GM12891 (cell line): ENCODE measurements at regions not wholly inside any gene's neighbourhood (a gene's known extent, or its start where the extent isn't known, plus 50 kb on each side); places are given as distances from the start of the nearest gene placed in this dataset.
"Not testable (repeated sequence)": the region's sequence is repeated elsewhere in the genome, so short reads cannot be mapped to it uniquely, and the experiment has no call there.

Experiments
- DNase-seq: peaks from one replicate; pipeline ENCODE4 v3.0.0; 2011; ENCODE audit warnings: low spot score; ENCODE audit not compliant: insufficient read length
- FAIRE-seq: peaks from 2 replicates; lab custom pipeline; 2011; peaks lifted over from hg19 to GRCh38; lab: Jason Lieb, UNC
- PAX5 ChIP-seq: IDR thresholded peaks from 2 replicates; pipeline ENCODE4 v1.6.1; 2011; ENCODE audit warnings: low read length, moderate library complexity, mild to moderate bottlenecking; ENCODE audit not compliant: insufficient read depth, severe bottlenecking
- POLR2A ChIP-seq: IDR thresholded peaks from 2 replicates; pipeline ENCODE4 v1.6.1; 2011; ENCODE audit warnings: low read depth, low read length, control low read depth
- POLR2AphosphoS5 ChIP-seq: IDR thresholded peaks from 2 replicates; pipeline ENCODE4 v1.6.1; 2011; ENCODE audit warnings: low read depth, low read length, control low read depth
- POU2F2 ChIP-seq: IDR thresholded peaks from 2 replicates; pipeline ENCODE4 v1.6.1; 2011; ENCODE audit warnings: low read depth, mild to moderate bottlenecking, control low read depth, low read length, moderate library complexity
- SPI1 ChIP-seq: IDR thresholded peaks from 2 replicates; pipeline ENCODE4 v1.6.1; 2011; ENCODE audit warnings: low read depth, low read length, control low read depth
- TAF1 ChIP-seq: IDR thresholded peaks from 2 replicates; pipeline ENCODE4 v1.6.1; 2011; ENCODE audit warnings: low read depth, low read length, control low read depth

DNA sequence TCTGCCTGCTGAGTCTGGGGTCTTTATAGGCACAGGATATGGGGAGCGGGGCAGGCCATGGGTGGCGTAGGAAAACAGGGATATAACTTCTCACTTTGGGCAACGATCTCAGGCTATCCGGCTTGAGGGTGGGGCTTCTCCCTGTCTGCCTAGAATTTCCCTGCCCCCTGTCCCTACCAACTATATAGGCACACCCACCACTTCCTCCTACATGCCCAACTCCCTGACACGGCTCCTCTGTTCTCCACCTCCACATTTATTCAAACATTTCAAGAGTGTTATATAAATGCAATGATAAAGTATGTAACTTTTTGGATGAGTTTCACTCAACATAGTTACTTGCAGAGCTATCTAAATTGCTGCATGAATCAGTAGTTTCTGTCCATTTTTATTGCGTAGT is 363.2 kb upstream of the RORB start:
- TF ChIP-seq SPI1: no peak
- no peak for TF ChIP-seq PAX5
- no peak for FAIRE-seq
- DNase-seq: no peak

DNA sequence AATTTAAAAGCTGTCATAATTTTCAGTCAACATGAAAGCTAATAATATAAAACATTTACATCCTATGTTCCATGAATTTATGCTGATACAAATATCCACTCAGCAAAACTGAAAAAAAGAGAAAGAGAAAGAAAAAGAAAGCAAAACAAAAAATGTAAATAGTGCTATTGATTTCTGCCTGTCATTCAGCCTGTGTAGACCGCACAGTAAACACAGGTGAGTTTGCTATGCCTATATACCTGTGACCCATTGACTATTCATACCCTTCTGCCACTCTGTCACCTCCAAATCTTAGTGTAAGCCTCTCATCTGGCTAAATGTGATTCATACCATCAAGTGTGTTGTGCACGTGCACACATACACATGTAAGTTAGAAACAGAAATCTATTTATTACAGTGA is 359.0 kb upstream of the RORB start:
- FAIRE-seq (no peak), DNase-seq (no peak)

DNA sequence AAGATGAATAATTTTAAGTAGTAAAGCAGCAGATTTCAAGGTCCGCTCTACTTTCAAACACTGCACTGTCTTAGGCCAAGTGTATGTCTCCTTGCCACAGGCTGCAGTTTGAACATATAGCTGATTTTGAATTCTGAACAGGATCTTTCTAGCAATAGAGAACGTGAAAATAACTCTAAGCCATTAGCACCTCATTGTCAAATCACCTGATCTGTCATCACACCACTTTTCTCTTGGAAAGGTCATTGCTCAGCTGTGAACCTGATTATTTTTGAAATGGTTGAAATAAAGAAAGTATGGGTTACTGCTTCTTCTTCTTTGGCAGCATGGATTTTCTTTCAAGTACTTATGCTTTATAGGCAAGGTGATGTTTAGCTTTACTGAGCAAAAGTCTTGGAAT is 357.0 kb upstream of the RORB start:
- DNase-seq (no peak), FAIRE-seq (no peak)
- TF ChIP-seq POLR2A: no peak
- no peak for TF ChIP-seq POLR2AphosphoS5
- no peak for TF ChIP-seq SPI1
- no peak for TF ChIP-seq POU2F2
- no peak for TF ChIP-seq PAX5
- no peak for TF ChIP-seq TAF1

More for the DNA sequence above, 359.0 kb upstream of the RORB start:
- TF ChIP-seq TAF1 (no peak), POU2F2 (no peak), POLR2AphosphoS5 (no peak), SPI1 (no peak), PAX5 (no peak), POLR2A (no peak)

DNA sequence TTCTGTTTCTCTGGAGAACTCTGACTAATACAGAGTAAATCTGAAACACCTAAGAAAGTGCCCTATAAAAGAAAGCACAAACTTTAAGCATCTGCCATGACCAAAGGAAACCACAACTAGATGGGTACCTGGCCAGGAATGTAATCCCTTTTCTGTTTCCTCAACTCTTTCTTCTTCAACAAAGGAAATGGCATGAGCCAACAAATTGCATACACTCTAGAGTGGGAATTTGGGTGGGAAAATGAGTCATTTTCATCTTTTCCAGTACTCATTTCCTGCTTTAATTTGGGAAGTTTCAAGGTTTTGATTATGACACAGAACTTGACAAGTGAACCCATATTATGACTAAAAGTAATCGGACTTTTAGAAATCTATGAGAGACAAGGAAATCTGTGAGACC is 349.2 kb upstream of the RORB start:
- TF ChIP-seq POLR2A (no peak), POLR2AphosphoS5 (no peak), PAX5 (no peak), SPI1 (no peak), TAF1 (no peak), POU2F2 (no peak)
- no peak for DNase-seq
- FAIRE-seq: no peak

DNA sequence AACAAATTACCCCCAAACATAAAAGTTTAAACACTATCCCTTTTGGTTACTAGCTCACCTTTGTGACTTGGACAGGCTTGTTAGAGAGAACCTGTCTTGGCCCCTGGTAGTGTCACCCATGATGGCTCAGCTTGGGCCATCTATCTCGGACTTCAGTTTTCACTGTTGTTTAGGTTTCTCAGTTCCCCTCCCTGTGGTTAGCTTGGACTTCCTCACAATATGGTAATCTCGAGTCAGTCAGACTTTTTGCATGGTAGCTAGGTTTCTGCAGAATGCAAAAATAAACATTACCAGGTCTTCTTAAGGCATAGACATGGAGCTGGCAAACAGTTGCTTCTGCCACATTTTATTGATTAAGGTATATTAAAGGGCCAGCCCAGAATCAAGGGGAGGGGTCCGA is 324.3 kb upstream of the RORB start:
- FAIRE-seq (peak; percentile 84), DNase-seq (peak; percentile 10)
- TF ChIP-seq SPI1: peak; percentile 98
- TF ChIP-seq TAF1: no peak
- peak; percentile 84 for TF ChIP-seq POU2F2
- no peak for TF ChIP-seq POLR2AphosphoS5

DNA sequence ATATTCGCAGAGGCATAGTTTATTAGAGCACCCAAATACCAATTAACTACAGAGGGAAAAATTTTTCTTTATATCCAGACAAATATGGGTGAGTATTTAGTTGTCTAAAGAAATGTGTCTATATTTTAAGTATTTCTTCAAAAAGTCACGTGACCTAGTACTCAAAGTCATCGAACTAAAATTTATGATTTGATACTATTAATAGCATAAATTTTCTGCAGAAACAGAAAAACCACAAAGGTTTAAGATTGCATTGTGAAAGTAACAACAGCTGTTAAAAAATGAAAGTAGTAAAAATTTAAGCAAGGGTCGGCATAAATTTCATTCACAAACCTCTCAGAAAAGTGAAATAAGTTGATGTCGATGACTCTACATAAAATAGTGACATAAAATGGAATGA is 323.9 kb upstream of the RORB start:
- TF ChIP-seq POLR2A (no peak), POU2F2 (no peak), POLR2AphosphoS5 (no peak), TAF1 (no peak), SPI1 (no peak), PAX5 (no peak)
- FAIRE-seq: no peak

DNA sequence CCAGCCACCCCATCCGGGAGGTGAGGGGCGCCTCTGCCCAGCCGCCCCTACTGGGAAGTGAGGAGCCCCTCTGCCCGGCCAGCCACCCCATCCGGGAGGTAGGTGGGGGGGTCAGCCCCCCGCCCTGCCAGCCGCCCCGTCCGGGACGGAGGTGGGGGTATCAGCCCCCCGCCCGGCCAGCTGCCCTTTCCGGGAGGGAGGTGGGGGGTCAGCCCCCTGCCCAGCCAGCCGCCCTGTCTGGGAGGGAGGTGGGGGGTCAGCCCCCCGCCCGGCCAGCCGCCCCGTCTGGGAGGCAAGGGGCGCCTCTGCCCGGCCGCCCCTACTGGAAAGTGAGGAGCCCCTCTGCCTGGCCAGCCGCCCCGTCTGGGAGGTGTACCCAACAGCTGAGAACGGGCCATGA is 299.4 kb upstream of the RORB start:
- DNase-seq, FAIRE-seq: not testable (repeated sequence)

More for the DNA sequence above, 323.9 kb upstream of the RORB start:
- no peak for DNase-seq

DNA sequence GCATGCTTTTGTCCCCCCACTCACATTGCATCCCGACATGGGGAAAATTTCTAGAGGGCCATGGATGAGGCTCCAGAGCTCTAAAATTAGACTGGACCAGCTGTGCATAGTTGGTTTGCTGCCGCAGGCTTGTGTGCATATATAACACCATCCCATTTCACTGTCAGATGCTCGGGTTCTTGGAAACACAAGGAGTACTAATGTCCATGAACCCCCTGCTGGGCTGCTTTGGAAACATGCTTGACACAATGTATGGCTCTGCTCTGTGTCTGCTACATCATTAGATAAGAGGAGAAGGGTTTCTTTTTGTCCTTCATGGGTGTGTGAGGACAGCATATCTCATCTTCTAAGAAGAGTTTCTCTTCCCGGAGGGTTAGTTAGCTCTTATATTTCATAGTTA is 292.1 kb upstream of the RORB start:
- no peak for TF ChIP-seq POU2F2
- no peak for TF ChIP-seq POLR2AphosphoS5
- no peak for TF ChIP-seq TAF1
- TF ChIP-seq SPI1: no peak
- no peak for TF ChIP-seq PAX5
- DNase-seq (no peak), FAIRE-seq (no peak)

DNA sequence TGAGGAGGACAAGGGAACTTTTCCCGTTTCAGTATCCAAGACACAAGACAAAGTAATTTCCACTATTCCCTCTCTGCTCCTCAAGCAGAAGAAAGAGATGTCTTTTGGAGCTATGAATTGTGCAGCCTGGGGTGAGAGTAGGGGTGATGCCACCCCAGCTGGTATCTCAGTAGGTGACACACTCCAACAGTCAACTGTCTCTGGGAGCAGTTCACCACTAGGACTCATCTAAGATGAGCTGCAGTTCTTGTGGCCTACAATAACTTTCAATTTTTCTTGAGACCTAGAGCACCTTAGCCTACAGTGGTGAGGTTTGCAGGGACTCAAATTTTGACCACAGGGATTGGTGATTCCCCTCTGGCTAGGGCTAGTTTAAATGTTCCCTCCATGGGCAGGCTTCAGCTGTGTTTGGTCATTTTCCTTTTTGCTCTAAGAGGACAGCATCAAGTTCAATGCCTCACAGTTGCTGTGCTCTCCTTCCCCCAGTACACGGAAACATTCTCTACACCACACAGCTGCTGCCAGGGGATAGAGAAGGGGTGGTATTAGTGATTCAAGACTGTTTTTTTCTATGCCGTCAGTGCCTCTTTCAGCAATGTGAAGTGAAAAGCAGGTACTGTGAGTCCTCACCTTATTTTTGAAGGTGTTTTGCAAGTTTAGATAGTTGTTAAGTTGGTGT is 278.6 kb upstream of the RORB start:
- DNase-seq: no peak
- FAIRE-seq: no peak
- TF ChIP-seq SPI1: no peak
- TF ChIP-seq TAF1: no peak
- no peak for TF ChIP-seq POLR2A
- TF ChIP-seq POLR2AphosphoS5: no peak
- no peak for TF ChIP-seq PAX5
- TF ChIP-seq POU2F2: no peak

DNA sequence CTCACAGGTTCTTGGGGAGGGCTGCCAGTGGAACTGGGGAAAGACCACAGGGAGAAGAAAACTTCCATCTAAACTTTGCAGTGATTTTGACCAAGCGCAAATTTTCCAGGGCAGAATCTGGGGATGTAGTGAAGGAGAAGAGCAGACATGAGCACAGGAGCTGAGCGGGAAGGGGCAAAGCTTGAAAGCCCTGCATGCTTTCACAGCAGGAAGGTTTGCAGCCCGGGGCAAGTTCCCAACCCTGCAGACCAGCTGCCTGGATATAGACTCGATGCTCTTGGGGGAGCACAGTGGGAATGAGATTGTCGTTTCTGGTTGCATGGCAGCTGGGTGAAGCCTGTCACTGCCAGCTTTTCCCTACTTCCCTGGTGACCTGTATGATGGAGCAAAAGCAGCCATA is 276.8 kb upstream of the RORB start:
- no peak for FAIRE-seq

More for the DNA sequence above, 276.8 kb upstream of the RORB start:
- no peak for DNase-seq
- TF ChIP-seq SPI1 (no peak), POU2F2 (no peak), POLR2AphosphoS5 (no peak), POLR2A (no peak), PAX5 (no peak), TAF1 (no peak)
